ENCODE measurements at regions not wholly inside any gene's neighbourhood (a gene's known extent, or its start where the extent isn't known, plus 50 kb on each side); places are given as distances from the start of the nearest gene placed in this dataset.
A peak's percentile ranks its signal among the peaks of the same experiment; 100 is the strongest.
"Not testable (repeated sequence)": the region's sequence is repeated elsewhere in the genome, so short reads cannot be mapped to it uniquely, and the experiment has no call there.

- no peak for DNase-seq (ENCODE audit: low spot score)
Measured at GRCh38 chr3:160047876-160048275, 59.2 kb downstream of the IL12A start.

DNA sequence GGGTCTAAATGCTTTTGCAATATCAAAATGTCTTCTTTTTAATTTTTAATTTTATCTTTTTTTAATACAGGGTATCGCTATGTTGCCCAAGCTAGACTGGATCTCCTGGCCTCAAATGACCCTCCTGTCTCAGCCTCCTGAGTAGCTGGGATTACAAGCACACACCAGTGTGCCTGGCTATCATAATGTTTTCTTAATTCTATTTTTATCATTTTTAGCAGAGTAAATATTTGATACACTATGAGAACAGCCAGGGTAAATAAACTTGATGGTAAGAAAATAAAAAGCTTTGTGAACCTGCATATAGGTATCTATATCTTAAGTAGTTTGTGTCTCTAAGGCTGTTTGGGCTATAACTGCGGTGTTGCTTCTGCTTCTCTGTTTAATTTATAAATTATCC lies 60.4 kb downstream of the IL12A start:
- no peak for DNase-seq (ENCODE audit: low spot score)

DNA sequence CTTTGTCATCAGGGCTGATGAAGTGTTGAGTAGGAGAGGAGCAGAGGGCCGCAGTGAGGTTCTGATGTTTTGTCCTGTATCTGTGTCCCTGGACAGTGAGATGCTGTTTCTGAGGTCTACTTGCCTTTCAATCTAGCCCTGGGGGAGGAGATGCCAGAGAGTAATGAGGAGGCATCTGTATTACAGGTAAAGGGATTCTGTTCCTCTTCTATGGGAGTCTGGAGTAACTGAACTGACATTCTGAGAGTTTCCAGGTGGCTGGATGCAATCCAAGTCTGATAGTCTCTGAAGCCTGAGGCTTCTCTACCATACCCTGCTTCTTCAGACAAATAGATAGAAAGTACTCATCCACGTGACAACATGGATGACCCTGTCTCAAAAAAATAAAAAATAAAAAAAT lies 60.9 kb downstream of the IL12A start:
- DNase-seq (ENCODE audit: low spot score), result no peak

DNA sequence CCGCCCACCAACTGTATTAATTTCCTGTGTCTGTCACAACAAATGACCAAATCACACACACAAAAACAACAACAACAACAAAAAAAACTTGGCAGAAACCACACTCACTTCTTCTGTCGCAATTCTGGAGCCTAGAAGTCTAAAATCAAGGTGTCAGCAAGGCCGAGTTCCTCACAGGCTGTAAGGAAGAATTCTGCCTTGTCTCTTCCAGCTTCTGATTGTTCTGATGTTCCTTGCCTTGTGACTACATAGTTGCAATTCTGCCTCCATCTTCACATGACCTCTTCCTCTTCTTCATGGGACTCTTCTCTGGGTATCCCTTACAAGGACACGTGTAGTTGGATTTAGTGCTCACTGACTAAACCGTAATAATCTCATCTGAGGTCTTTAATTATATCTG lies 61.4 kb downstream of the IL12A start:
- DNase-seq (ENCODE audit: low spot score), result no peak

DNA sequence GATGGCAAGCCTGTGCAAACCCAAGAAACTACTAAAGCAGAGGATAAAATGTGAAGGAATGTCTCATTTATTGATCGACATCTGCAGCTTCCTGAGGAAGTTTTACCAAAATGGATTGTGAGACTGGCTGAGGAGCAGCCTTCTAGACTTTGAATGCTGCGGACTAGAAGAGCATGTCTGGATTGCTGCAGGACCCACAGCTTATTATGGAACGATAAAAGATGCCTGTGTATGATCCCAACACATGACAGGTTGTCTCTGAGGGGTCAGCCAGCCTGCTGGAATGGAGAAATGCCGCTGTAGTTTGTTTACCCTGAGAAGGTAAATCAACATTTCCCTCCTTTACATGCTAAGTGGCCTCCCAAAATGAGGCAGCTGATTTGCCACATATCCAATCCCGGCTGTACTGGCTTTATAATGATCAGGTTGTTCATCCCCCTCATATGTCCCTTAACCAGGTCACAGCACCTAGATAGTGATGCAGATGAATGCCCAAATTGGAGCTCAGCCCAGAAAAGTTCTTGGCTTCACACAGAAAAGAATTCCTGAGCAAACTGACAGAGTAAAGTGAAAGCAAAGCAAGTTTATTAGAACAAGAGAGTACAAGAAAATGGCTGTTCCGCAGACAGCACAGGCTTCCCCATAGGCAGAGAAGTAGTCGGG lies 63.9 kb downstream of the IL12A start:
- DNase-seq (ENCODE audit: low spot score), result no peak

- DNase-seq (ENCODE audit: low spot score), result no peak
Measured at GRCh38 chr3:160053048-160053391, 64.4 kb downstream of the IL12A start.

DNA sequence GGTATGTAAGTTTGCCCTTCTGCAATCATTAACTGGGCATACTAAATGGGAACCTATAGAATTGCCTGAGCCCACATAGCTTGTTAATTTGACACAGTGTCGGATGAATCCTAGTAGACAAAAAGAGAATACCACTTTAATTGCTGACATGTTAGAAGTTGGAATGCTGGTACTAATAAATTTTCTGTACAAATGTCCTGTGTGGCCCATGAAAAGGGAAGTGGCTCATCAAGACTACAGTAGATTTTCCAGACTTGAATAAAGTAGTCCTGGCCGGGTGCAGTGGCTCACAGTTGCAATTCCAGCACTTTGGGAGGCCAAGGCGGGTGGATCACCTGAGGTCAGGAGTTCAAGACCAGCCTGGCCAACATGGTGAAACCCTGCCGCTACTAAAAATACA lies 66.2 kb downstream of the IL12A start:
- DNase-seq (ENCODE audit: low spot score), result not testable (repeated sequence)

DNA sequence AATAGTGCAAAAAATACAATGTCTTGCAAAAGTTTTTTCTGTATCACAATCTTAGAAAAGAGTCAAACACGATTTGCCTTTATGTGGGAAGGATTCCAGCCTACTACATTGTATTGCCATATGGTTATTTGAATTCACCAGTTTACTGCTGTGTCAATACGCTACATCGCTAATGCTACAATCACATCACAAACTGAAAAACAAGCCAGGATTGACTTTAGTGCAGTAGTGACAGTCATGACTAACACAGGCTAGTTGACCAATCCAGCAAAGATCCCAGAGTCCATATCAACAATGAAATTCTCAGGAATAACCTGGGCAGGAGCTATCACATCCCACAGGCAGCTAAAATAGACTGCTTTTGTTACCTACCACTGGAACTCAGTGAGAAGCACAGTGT lies 67.0 kb downstream of the IL12A start:
- no peak for DNase-seq (ENCODE audit: low spot score)

GRCh38 chr3:160057331-160057730 lies 68.7 kb downstream of the IL12A start:
- DNase-seq (ENCODE audit: low spot score), result no peak

- no peak for DNase-seq (ENCODE audit: low spot score)
Measured at GRCh38 chr3:160060409-160061027, 71.9 kb downstream of the IL12A start.

- DNase-seq (ENCODE audit: low spot score), result no peak
Measured at GRCh38 chr3:160061525-160061924, 72.9 kb downstream of the IL12A start.

DNA sequence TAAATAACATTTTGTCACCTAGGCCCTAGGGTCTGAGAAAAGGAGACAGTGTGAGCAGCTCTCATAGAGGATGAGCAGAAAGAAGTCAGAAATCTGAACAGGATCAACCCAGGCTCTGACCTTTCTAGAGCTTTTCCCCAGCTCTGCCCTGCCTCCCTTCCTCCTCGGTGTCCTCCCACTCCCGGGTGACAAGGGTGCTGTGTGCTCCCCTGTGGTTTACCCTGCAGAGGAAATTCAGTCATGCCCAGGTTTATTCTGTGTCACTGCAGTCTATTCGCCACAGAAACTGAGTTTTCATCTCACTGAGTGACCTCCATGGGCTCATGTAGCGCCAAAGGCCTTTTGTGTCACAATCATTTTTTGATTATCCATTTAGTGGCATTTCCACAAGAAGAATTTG lies 76.6 kb downstream of the IL12A start:
- DNase-seq (ENCODE audit: low spot score), result peak; percentile 6

- DNase-seq (ENCODE audit: low spot score), result no peak
Measured at GRCh38 chr3:160065786-160066185, 77.2 kb downstream of the IL12A start.

- DNase-seq (ENCODE audit: low spot score), result no peak
Measured at GRCh38 chr3:160069986-160070385, 81.4 kb downstream of the IL12A start.

GRCh38 chr3:160076519-160076918 lies 87.9 kb downstream of the IL12A start:
- no peak for DNase-seq (ENCODE audit: low spot score)

GRCh38 chr3:160078533-160078932 lies 89.9 kb downstream of the IL12A start:
- DNase-seq (ENCODE audit: low spot score), result no peak

DNA sequence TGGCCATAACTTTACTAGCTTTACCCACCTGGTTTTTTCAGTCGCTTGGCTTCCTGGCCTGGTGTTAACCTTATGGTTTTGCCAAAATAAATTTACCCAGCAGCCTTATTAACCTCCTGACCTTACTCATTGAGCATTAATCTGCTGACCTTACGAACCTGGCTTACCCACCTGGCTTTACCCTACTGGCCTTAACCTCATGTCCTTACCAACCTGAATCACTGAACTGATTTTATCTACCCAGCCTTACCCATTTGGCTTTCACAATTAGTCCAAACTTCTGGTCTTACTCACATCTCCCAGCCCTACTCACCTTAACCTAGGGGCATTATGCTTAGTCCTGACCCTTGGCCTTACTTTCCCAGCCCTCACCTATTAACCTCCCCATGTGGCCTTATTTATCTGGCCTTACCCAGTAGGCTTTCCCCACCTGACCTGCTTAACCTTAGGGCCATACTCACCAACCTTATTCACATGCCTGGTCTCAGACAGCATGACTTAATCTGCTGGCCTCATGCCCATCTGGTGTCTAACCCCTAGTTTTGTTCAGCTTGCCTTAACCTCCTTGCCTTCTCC lies 93.4 kb downstream of the IL12A start:
- peak; percentile 6 for DNase-seq (ENCODE audit: low spot score)

DNA sequence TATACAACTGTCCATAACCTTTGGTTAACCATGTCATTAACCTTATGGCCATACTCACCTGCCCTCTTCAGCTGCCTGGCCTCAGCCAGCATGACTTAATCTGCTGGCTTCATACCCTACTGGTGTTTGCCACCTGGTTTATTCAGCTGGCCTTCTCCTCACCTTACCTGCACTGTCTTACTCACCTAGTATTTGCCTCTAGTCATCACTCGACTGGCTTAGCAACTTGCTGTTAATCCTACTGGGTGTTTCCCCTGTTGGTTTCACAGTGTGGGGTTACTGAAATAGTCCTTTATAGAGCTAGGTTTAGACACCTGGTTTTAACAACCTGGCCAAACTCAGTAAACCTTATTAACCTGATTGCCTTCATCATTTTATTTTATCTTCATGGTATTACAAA lies 96.4 kb downstream of the IL12A start:
- DNase-seq (ENCODE audit: low spot score), result no peak

DNA sequence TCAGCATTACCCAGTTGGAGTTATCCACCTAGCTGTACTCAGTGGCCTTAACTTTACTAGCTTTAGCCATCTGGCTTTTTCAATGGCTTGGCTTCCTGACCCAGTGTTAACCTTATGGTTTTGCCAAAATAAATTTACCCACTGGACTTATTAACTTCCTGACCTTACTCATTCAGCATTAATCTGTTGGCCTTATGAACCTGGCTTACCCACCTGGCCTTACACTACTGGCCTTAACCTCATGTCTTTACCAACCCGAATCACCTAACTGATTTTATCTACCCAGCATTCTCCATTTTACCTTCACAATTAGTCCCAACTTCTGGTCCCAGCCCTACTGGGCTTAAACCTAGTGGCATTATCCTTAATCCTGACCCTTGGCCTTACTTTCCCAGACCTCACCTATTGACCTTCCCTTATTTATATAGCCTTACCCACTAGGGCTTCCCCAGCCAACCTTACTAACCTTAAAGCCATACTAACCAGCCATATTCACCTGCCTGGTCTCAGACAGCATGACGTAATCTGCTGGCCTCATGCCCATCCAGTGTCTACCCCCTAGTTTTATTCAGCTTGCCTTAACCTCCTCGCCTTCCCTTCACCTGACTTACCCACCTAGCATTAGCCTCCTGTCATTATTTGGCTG lies 100.0 kb downstream of the IL12A start:
- DNase-seq (ENCODE audit: low spot score), result no peak

GRCh38 chr3:160090653-160091052 lies 102.0 kb downstream of the IL12A start:
- no peak for DNase-seq (ENCODE audit: low spot score)

DNA sequence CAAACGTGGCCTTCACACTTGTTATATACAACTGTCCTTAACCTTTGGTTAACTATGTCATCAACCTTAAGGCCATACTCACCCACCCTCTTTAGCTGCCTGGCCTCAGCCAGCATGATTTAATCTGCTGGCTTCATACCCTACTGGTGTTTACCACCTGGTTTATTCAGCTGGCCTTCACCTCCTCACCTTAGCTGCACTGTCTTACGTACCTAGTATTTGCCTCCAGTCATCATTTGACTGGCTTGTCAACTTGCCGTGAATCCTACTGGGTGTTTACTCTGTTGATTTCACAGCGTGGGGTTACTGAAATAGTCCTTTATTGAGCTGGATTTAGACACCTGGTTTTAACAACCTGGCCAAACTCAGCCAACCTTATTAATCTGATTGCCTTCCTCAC lies 102.8 kb downstream of the IL12A start:
- no peak for DNase-seq (ENCODE audit: low spot score)

DNA sequence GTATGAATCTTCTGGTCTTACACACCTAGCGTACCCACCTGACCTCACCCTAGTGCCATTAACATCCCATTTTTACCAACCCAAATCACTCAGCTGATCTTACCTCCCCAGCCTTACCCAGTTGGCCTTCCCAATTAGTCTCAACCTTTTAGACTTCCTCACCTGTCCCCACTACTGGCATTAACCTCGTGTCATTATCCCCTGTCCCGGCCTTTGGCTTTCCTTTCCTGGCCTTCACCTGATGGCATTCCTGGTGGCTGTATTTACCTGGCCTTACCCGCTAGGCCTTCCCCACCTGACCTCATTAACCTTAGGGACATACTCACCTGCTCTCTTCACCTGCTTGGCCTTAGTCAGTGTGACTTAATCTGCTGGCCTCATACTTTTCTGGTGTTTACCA lies 104.1 kb downstream of the IL12A start:
- no peak for DNase-seq (ENCODE audit: low spot score)

- no peak for DNase-seq (ENCODE audit: low spot score)
Measured at GRCh38 chr3:160094562-160094961, 105.9 kb downstream of the IL12A start.

All from activated CD4-positive, alpha-beta T cell treated with anti-CD3 and anti-CD28 coated beads, Interleukin-2, Interleukin-4, amounts not matched to agents 100 ng/mL and 50 ng/mL, durations not matched to agents 16 hours and 8 hours (primary cell).